Ascending aorta (tissue), 2 donors: ENCODE measurements at regions not wholly inside any gene's neighbourhood (a gene's known extent, or its start where the extent isn't known, plus 50 kb on each side); places are given as distances from the start of the nearest gene placed in this dataset.

Experiments used
- DNase-seq, 2 donors: peaks; one replicate each; pipeline ENCODE4 v3.0.0-alpha.2; 2019; ENCODE audit warnings: low spot score in 2 of 2
- H3K27ac ChIP-seq, 2 donors: fragments of 200-600 bp; sonication (generic); one replicate each; pipeline ENCODE4 v1.5.1; 2016 to 2017; ENCODE audit warnings: mild to moderate bottlenecking in 1 of 2
- H3K27me3 ChIP-seq: fragments of 200-600 bp; sonication (generic); one replicate; pipeline ENCODE4 v1.5.1; 2017
- H3K36me3 ChIP-seq, 2 donors: fragments of 200-600 bp; sonication (generic); one replicate each; pipeline ENCODE4 v1.5.1; 2016
- H3K4me1 ChIP-seq, 2 donors: fragments of 200-600 bp; sonication (generic); one replicate each; pipeline ENCODE4 v1.5.1; 2016 to 2017; ENCODE audit warnings: mild to moderate bottlenecking in 1 of 2
- H3K4me3 ChIP-seq, 2 donors: fragments of 200-600 bp; sonication (generic); one replicate each; pipeline ENCODE4 v1.5.1; 2016 to 2017; ENCODE audit warnings: mild to moderate bottlenecking in 1 of 2
- H3K9me3 ChIP-seq, 2 donors: fragments of 200-600 bp; sonication (generic); one replicate each; pipeline ENCODE4 v1.5.1; 2016
- intact Hi-C: fragments of 100-400 bp; cut with DNase I; formaldehyde crosslinking; loops from one replicate; pipeline ENCODE4 v1.15.1; 2023
- TF ChIP-seq, protein P1 (sequence below), 3 experiments: fragments of 200-600 bp in 2 of 3; fragments of 450-650 bp in 1 of 3; sonication (generic) in 2 of 3; IDR thresholded peaks; one replicate each; pipeline ENCODE4 v1.5.1; 2016 to 2019; ENCODE audit warnings: antibody characterized with exemption in 3 of 3, mild to moderate bottlenecking in 1 of 3, moderate library complexity in 1 of 3

- TF ChIP-seq, protein P1, sequence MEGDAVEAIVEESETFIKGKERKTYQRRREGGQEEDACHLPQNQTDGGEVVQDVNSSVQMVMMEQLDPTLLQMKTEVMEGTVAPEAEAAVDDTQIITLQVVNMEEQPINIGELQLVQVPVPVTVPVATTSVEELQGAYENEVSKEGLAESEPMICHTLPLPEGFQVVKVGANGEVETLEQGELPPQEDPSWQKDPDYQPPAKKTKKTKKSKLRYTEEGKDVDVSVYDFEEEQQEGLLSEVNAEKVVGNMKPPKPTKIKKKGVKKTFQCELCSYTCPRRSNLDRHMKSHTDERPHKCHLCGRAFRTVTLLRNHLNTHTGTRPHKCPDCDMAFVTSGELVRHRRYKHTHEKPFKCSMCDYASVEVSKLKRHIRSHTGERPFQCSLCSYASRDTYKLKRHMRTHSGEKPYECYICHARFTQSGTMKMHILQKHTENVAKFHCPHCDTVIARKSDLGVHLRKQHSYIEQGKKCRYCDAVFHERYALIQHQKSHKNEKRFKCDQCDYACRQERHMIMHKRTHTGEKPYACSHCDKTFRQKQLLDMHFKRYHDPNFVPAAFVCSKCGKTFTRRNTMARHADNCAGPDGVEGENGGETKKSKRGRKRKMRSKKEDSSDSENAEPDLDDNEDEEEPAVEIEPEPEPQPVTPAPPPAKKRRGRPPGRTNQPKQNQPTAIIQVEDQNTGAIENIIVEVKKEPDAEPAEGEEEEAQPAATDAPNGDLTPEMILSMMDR (IDR thresholded peaks at IDR 0.05), result no peak
- no peak for DNase-seq
- H3K27me3 ChIP-seq, result no peaks in the 10 kb centered on the region
- H3K4me3 ChIP-seq, result no peak overlapping the region
- no peaks in the 10 kb centered on the region for H3K36me3 ChIP-seq
- intact Hi-C loops, result no loop called here
- H3K27ac ChIP-seq, result no peak overlapping the region
- no peaks in the 10 kb centered on the region for H3K4me1 ChIP-seq
- H3K9me3 ChIP-seq, result no peaks in the 10 kb centered on the region
Measured at GRCh38 chr16:86427433-86427851, 82.9 kb upstream of the FOXF1 start.

- no peak overlapping the region for H3K4me3 ChIP-seq
- H3K4me1 ChIP-seq, result no peaks in the 10 kb centered on the region
- intact Hi-C loops, result loop anchor here (2.0 kb wide), 1 partner anchor 70 kb away; no protein-coding TSS in a partner anchor
- H3K27ac ChIP-seq, result no peak overlapping the region
- DNase-seq, result no peak
- H3K27me3 ChIP-seq, result no peaks in the 10 kb centered on the region
- TF ChIP-seq, protein P1 (IDR thresholded peaks at IDR 0.05), result no peak
- no peaks in the 10 kb centered on the region for H3K9me3 ChIP-seq
- no peaks in the 10 kb centered on the region for H3K36me3 ChIP-seq
Measured at GRCh38 chr16:86428729-86429517, 81.4 kb upstream of the FOXF1 start.

DNA sequence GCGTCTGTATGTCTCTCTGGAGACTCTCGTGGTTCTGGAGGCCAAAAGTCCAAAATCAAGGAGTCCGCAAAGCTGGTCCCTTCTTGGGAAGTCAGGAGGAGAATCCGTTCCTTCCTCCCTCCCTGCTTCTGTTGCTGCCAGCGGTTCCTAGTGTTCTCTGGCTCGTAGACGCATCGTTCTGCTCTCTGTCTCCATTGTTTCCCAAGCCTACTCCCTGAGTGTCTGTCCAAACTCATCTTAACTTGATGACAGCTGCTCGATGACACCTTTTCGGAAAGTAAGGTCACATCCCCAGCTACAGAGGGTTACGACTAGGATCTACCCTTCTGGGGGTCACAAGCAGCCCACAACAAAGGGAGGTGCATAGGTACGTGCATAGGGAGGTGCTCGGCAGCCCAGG is 80.7 kb upstream of the FOXF1 start:
- Histone ChIP-seq H3K4me1 (no peaks in the 10 kb centered on the region), H3K27ac (no peak overlapping the region)
- intact Hi-C loops, result loop anchor here (2.0 kb wide), 1 partner anchor 69 kb away; no protein-coding TSS in a partner anchor

DNA sequence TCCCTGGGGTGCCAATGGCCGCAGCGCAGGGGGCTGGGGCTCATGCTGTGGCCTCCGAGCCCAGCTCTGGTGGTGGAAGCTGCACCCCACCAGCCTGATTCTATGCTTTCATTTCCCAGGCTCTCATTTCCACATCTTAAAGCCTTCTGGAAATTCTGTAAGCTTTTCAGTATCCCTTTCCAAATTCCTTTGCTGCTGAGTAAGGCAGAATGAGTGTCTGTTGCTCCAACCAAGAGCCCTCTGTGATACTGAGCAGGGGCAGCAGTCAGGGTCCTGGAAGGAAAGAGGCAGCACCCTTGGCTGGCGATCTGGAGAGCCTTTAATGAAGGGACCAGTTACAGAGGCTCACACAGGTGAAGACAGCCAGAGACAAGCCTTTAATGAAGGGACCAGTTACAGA is 79.5 kb upstream of the FOXF1 start:
- Histone ChIP-seq H3K9me3 (no peaks in the 10 kb centered on the region), H3K4me3 (no peak overlapping the region), H3K4me1 (no peaks in the 10 kb centered on the region), H3K27me3 (no peaks in the 10 kb centered on the region), H3K27ac (no peak overlapping the region), H3K36me3 (no peaks in the 10 kb centered on the region)
- TF ChIP-seq, protein P1 (IDR thresholded peaks at IDR 0.05), result no peak
- DNase-seq, result no peak
- intact Hi-C loops, result no loop called here

More for the DNA sequence above, 80.7 kb upstream of the FOXF1 start:
- TF ChIP-seq, protein P1 (IDR thresholded peaks at IDR 0.05), result no peak
- Histone ChIP-seq H3K4me3 (no peak overlapping the region), H3K36me3 (no peaks in the 10 kb centered on the region), H3K9me3 (no peaks in the 10 kb centered on the region), H3K27me3 (no peaks in the 10 kb centered on the region)
- DNase-seq, result no peak

- H3K36me3 ChIP-seq, result no peaks in the 10 kb centered on the region
- DNase-seq, result no peak
- H3K27me3 ChIP-seq, result no peaks in the 10 kb centered on the region
- intact Hi-C loops, result no loop called here
- H3K4me1 ChIP-seq, result no peaks in the 10 kb centered on the region
- no peak overlapping the region for H3K27ac ChIP-seq
- no peak overlapping the region for H3K4me3 ChIP-seq
- TF ChIP-seq, protein P1 (IDR thresholded peaks at IDR 0.05), result no peak
- H3K9me3 ChIP-seq, result no peaks in the 10 kb centered on the region
Measured at GRCh38 chr16:86431540-86431939, 78.8 kb upstream of the FOXF1 start.
